Endodermal cell (in vitro differentiated cells): ENCODE measurements at regions not wholly inside any gene's neighbourhood (a gene's known extent, or its start where the extent isn't known, plus 50 kb on each side); places are given as distances from the start of the nearest gene placed in this dataset.

ENCODE experiments used
- DNase-seq: peaks from one replicate; pipeline ENCODE4 v3.0.0-alpha.2; 2017
- H3K27ac ChIP-seq: 2 replicates; pipeline ENCODE4 v1.5.1; 2013; ENCODE audit warnings: mild to moderate bottlenecking, low read depth, low read length, moderate library complexity
- H3K27me3 ChIP-seq: 2 replicates; pipeline ENCODE4 v1.6.1; 2013; ENCODE audit warnings: mild to moderate bottlenecking, low read length, moderate library complexity; ENCODE audit not compliant: insufficient read depth, control insufficient read depth, poor library complexity, severe bottlenecking
- H3K36me3 ChIP-seq: 2 replicates; pipeline ENCODE4 v1.7.0; 2013; ENCODE audit warnings: mild to moderate bottlenecking, low read length, moderate library complexity; ENCODE audit not compliant: control insufficient read depth, insufficient read depth
- H3K4me1 ChIP-seq: one replicate; pipeline ENCODE4 v1.7.0; 2013; ENCODE audit warnings: low read length; ENCODE audit not compliant: control insufficient read depth, insufficient read depth
- H3K4me3 ChIP-seq: 2 replicates; pipeline ENCODE4 v1.5.1; 2013; ENCODE audit warnings: mild to moderate bottlenecking, low read length, moderate library complexity
- H3K9ac ChIP-seq: 2 replicates; pipeline ENCODE4 v1.6.1; 2013; ENCODE audit warnings: mild to moderate bottlenecking, low read length, moderate library complexity; ENCODE audit not compliant: poor library complexity, severe bottlenecking; ENCODE audit errors: extremely low read depth
- H3K9me3 ChIP-seq: 2 replicates; pipeline ENCODE4 v1.6.1; 2013; ENCODE audit warnings: mild to moderate bottlenecking, low read length, moderate library complexity; ENCODE audit not compliant: control insufficient read depth
- H3K27ac Mint-ChIP-seq: 2 replicates; pipeline ENCODE4 v1.8.0; 2020; ENCODE audit warnings: mixed read lengths
- H3K27me3 Mint-ChIP-seq: 2 replicates; pipeline ENCODE4 v1.8.0; 2021; ENCODE audit warnings: mild to moderate bottlenecking, mixed read lengths; ENCODE audit not compliant: insufficient read depth
- H3K36me3 Mint-ChIP-seq: 2 replicates; pipeline ENCODE4 v1.8.0; 2020; ENCODE audit warnings: low read depth, mixed read lengths
- H3K4me1 Mint-ChIP-seq: 2 replicates; pipeline ENCODE4 v1.8.0; 2020; ENCODE audit warnings: mixed read lengths
- H3K4me3 Mint-ChIP-seq: 2 replicates; pipeline ENCODE4 v1.8.0; 2020; ENCODE audit warnings: mild to moderate bottlenecking, moderate library complexity, mixed read lengths
- H3K9me3 Mint-ChIP-seq: 2 replicates; pipeline ENCODE4 v1.8.0; 2020; ENCODE audit warnings: mild to moderate bottlenecking, mixed read lengths
- WGBS, 2 experiments: methylation state at CpG; one replicate each; pipeline versions ENCODE4 v1.1.5 to v1.1.7; 2013; ENCODE audit warnings: missing lambda C conversion rate in 2 of 2, mixed read lengths in 1 of 2; ENCODE audit not compliant: insufficient coverage in 1 of 2, insufficient read length in 1 of 2; 5-methylcytosine and 5-hydroxymethylcytosine counted together
- TF ChIP-seq, protein P1 (sequence below): fragments of 200-600 bp; sonication (generic); conservative IDR thresholded peaks from 2 replicates; pipeline ENCODE4 v1.5.0; 2021; ENCODE audit warnings: antibody characterized with exemption, mild to moderate bottlenecking

DNA sequence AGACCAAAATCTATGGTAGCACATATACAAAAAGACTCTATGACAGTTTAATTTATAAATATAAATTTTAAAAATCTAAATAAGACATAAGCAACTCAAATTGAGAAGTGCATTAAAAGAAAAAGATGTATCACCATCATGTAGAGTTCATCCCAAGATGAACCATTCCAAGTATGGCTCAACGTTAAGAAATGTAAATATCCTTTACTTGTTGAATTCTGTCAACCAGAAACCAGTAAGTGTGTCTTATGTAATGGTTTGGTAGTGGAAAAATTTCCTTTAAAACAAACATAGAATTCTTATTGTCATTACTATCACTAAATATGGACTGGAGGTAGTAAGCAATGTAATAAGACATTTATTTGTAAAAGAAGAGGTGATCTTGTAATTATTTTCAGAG is 87.3 kb downstream of the YIPF5 start:
- WGBS, 2 experiments, result 100% methylated on average over 1 of the region's 1 CpG; no CpG with 5 or more reads in 1 of the 2 experiments

GRCh38 chr5:144084971-144085370 is 85.5 kb downstream of the YIPF5 start:
- H3K4me1 Mint-ChIP-seq, result peaks cover 14% of the 10 kb centered on the region
- no peaks in the 10 kb centered on the region for H3K36me3 ChIP-seq
- peaks cover 42% of the 10 kb centered on the region for H3K9me3 ChIP-seq
- H3K9ac ChIP-seq, result no peak overlapping the region
- H3K27ac ChIP-seq, result no peak overlapping the region
- no peak overlapping the region for H3K4me3 Mint-ChIP-seq
- no peaks in the 10 kb centered on the region for H3K27me3 Mint-ChIP-seq
- H3K9me3 Mint-ChIP-seq, result peaks cover 28% of the 10 kb centered on the region
- H3K4me3 ChIP-seq, result no peak overlapping the region
- TF ChIP-seq, protein P1, sequence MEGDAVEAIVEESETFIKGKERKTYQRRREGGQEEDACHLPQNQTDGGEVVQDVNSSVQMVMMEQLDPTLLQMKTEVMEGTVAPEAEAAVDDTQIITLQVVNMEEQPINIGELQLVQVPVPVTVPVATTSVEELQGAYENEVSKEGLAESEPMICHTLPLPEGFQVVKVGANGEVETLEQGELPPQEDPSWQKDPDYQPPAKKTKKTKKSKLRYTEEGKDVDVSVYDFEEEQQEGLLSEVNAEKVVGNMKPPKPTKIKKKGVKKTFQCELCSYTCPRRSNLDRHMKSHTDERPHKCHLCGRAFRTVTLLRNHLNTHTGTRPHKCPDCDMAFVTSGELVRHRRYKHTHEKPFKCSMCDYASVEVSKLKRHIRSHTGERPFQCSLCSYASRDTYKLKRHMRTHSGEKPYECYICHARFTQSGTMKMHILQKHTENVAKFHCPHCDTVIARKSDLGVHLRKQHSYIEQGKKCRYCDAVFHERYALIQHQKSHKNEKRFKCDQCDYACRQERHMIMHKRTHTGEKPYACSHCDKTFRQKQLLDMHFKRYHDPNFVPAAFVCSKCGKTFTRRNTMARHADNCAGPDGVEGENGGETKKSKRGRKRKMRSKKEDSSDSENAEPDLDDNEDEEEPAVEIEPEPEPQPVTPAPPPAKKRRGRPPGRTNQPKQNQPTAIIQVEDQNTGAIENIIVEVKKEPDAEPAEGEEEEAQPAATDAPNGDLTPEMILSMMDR, result no peak
- WGBS, 2 experiments, result 88 to 100% methylated on average over 1 to 2 of the region's 2 CpGs
- H3K27me3 ChIP-seq, result no peaks in the 10 kb centered on the region
- no peak overlapping the region for H3K27ac Mint-ChIP-seq
- H3K36me3 Mint-ChIP-seq, result peaks cover 3% of the 10 kb centered on the region
- DNase-seq, result no peak
- peaks cover 4% of the 10 kb centered on the region for H3K4me1 ChIP-seq

More for the DNA sequence above, 87.3 kb downstream of the YIPF5 start:
- Mint-ChIP-seq H3K36me3 (peaks cover 3% of the 10 kb centered on the region), H3K4me1 (no peaks in the 10 kb centered on the region), H3K4me3 (no peak overlapping the region), H3K27me3 (no peaks in the 10 kb centered on the region), H3K9me3 (peaks cover 34% of the 10 kb centered on the region), H3K27ac (no peak overlapping the region)
- no peak overlapping the region for H3K27ac ChIP-seq
- no peak overlapping the region for H3K9ac ChIP-seq
- TF ChIP-seq, protein P1, result no peak
- H3K4me3 ChIP-seq, result no peak overlapping the region
- no peaks in the 10 kb centered on the region for H3K27me3 ChIP-seq
- H3K9me3 ChIP-seq, result peaks cover 48% of the 10 kb centered on the region
- DNase-seq, result no peak
- no peaks in the 10 kb centered on the region for H3K4me1 ChIP-seq
- H3K36me3 ChIP-seq, result no peaks in the 10 kb centered on the region

DNA sequence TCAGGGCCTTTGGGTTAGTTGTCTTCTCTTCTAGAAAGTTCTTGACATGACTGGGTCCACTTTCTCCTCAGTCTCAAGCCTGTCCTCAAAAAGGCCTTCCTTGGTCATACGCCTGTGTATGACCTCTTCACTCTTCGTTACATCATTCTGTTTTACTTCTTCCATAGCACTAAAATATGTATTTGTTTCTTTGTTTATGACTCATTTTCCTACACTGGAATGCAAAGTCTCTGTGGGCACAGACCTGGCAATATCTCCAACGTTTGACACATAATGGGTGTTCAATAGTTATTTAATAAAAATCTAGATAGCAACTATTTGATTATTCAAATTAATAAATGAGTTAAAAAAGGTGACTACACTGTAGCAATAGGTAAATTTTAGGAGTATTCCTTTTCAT is 85.1 kb downstream of the YIPF5 start:
- no peaks in the 10 kb centered on the region for H3K27me3 ChIP-seq
- H3K9me3 ChIP-seq, result peaks cover 38% of the 10 kb centered on the region
- peaks cover 24% of the 10 kb centered on the region for H3K9me3 Mint-ChIP-seq
- DNase-seq, result no peak
- no peak overlapping the region for H3K4me3 ChIP-seq
- peaks cover 3% of the 10 kb centered on the region for H3K36me3 Mint-ChIP-seq
- no peak overlapping the region for H3K4me3 Mint-ChIP-seq
- no peaks in the 10 kb centered on the region for H3K27me3 Mint-ChIP-seq
- H3K27ac Mint-ChIP-seq, result no peak overlapping the region
- TF ChIP-seq, protein P1, result no peak
- WGBS, 2 experiments, result 92% methylated on average over 3 of the region's 3 CpGs; no CpG with 5 or more reads in 1 of the 2 experiments
- H3K9ac ChIP-seq, result no peak overlapping the region
- no peak overlapping the region for H3K27ac ChIP-seq
- peaks cover 15% of the 10 kb centered on the region for H3K4me1 Mint-ChIP-seq
- no peaks in the 10 kb centered on the region for H3K36me3 ChIP-seq
- peaks cover 4% of the 10 kb centered on the region for H3K4me1 ChIP-seq
